Activated T-cell treated with anti-CD3 and anti-CD28 coated beads for 48 hours (primary cell): ENCODE measurements at regions not wholly inside any gene's neighbourhood (a gene's known extent, or its start where the extent isn't known, plus 50 kb on each side); places are given as distances from the start of the nearest gene placed in this dataset.
"Not testable (repeated sequence)": the region's sequence is repeated elsewhere in the genome, so short reads cannot be mapped to it uniquely, and the experiment has no call there.

Source experiments
- DNase-seq: peaks from one replicate; pipeline ENCODE4 v3.0.0-alpha.2; 2020; ENCODE audit warnings: low read depth

GRCh38 chr16:86239381-86239780 is 270.9 kb upstream of the FOXF1 start:
- DNase-seq = no peak

GRCh38 chr16:86240716-86241363 is 269.5 kb upstream of the FOXF1 start:
- no peak for DNase-seq

GRCh38 chr16:86241681-86242080 is 268.6 kb upstream of the FOXF1 start:
- DNase-seq = no peak

GRCh38 chr16:86242244-86243122 is 267.8 kb upstream of the FOXF1 start:
- DNase-seq = no peak

- no peak for DNase-seq
These were observed 267.2 kb upstream of the FOXF1 start for GRCh38 chr16:86243123-86243473.

- no peak for DNase-seq
These were observed 266.7 kb upstream of the FOXF1 start for GRCh38 chr16:86243571-86244154.

GRCh38 chr16:86244158-86244557 is 266.2 kb upstream of the FOXF1 start:
- DNase-seq = no peak

- no peak for DNase-seq
These were observed 265.4 kb upstream of the FOXF1 start for GRCh38 chr16:86244936-86245335.

- no peak for DNase-seq
These were observed 265.0 kb upstream of the FOXF1 start for GRCh38 chr16:86245351-86245750.

GRCh38 chr16:86245895-86246294 is 264.4 kb upstream of the FOXF1 start:
- no peak for DNase-seq

- DNase-seq = no peak
These were observed 261.9 kb upstream of the FOXF1 start for GRCh38 chr16:86248310-86248905.

- DNase-seq = no peak
These were observed 260.7 kb upstream of the FOXF1 start for GRCh38 chr16:86249631-86250030.

GRCh38 chr16:86251682-86252081 is 258.6 kb upstream of the FOXF1 start:
- no peak for DNase-seq

GRCh38 chr16:86252596-86252995 is 257.7 kb upstream of the FOXF1 start:
- no peak for DNase-seq

GRCh38 chr16:86255966-86256365 is 254.4 kb upstream of the FOXF1 start:
- no peak for DNase-seq

GRCh38 chr16:86256995-86257394 is 253.3 kb upstream of the FOXF1 start:
- DNase-seq = no peak

- no peak for DNase-seq
These were observed 252.8 kb upstream of the FOXF1 start for GRCh38 chr16:86257546-86257945.

- DNase-seq = no peak
These were observed 251.6 kb upstream of the FOXF1 start for GRCh38 chr16:86258713-86259112.

GRCh38 chr16:86259499-86259898 is 250.8 kb upstream of the FOXF1 start:
- no peak for DNase-seq

GRCh38 chr16:86261379-86261778 is 248.9 kb upstream of the FOXF1 start:
- no peak for DNase-seq

GRCh38 chr16:86267657-86268056 is 242.7 kb upstream of the FOXF1 start:
- not testable (repeated sequence) for DNase-seq

- DNase-seq = no peak
These were observed 239.6 kb upstream of the FOXF1 start for GRCh38 chr16:86270696-86271095.

- no peak for DNase-seq
These were observed 237.6 kb upstream of the FOXF1 start for GRCh38 chr16:86272744-86273143.
